GM18499 (cell line): ENCODE measurements at regions not wholly inside any gene's neighbourhood (a gene's known extent, or its start where the extent isn't known, plus 50 kb on each side); places are given as distances from the start of the nearest gene placed in this dataset.
"Not testable (repeated sequence)": the region's sequence is repeated elsewhere in the genome, so short reads cannot be mapped to it uniquely, and the experiment has no call there.

Experiments used
- ATAC-seq: cut with Tn5 transposase; IDR thresholded peaks from one replicate; pipeline ENCODE4 v1.9.1; 2021; ENCODE audit warnings: moderate number of reproducible peaks; ENCODE audit not compliant: insufficient read depth, unreplicated experiment

- ATAC-seq: no peak
These were observed 107.7 kb downstream of the SEPTIN7 start for GRCh38 chr7:35908331-35909216.

- no peak for ATAC-seq
These were observed 109.1 kb downstream of the SEPTIN7 start for GRCh38 chr7:35909870-35910357.

DNA sequence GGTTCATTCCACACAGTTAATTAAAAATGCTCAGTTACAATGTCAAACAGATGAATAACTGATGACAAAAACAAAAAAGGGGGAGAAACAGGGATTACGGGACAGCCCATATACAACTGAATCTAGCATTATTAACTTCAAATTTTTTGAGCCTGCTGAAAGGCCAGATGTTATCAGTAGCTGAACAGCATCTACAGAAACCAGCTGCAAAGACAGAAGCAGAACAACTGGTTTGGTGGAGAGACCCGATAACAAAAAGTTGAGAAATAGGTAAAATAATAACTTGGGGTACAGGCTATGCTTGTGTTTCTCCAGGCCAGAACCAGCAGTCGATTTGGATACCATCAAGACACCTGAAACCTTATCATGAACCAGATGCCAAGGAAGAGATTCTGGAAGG lies 109.8 kb downstream of the SEPTIN7 start:
- not testable (repeated sequence) for ATAC-seq

DNA sequence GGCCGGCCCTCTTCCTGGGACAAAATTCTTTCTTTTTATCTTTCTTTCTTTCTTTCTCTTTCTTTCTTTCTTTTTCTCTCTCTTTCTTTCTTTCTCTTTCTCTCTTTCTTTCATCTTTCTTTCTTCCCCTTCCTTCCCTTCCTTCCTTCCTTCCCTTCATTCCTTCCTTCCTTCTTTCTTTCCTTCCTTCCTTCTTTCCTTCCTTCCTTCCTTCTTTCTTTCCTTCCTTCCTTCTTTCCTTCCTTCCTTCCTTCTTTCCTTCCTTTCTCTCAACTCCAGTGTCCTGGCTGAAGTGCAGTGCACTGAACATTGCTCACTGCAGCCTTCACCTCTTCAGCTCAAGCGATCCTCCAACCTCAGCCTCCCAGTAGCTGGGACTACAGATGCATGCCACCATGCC lies 112.5 kb downstream of the SEPTIN7 start:
- not testable (repeated sequence) for ATAC-seq

GRCh38 chr7:35914214-35914613 lies 113.4 kb downstream of the SEPTIN7 start:
- ATAC-seq: not testable (repeated sequence)

DNA sequence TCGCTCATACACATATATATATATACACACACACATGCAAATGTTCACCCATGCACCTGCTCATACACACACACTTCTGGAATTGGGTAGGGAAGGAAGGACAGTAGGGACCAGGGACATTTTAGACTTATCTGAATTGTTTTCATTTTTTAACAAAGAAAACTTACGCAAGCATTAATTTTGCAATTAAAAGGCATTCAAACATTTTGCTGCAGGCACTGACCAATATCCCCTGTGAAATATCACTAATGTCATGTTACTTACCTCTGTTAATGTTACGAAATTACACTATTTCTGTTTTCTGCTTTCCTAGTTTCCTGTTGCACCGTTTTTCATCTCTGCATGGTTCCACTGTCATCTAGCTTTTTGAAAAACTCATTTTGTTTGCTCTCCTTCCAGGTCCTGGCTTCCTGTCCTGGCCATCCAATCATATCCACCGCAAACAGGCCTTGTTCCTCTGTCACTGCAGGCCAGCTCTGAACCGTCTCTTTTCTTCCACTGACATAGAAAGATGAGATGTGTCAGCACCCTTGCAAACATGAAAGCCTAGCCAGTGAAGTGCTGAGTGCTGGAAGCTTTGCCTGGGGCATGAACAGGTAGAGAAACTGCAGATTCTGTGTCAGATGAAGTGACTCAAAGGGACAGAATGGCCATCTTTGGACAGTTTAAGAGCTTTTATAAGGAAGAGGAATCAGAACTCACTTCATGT lies 114.5 kb downstream of the SEPTIN7 start:
- not testable (repeated sequence) for ATAC-seq

- not testable (repeated sequence) for ATAC-seq
These were observed 117.4 kb downstream of the SEPTIN7 start for GRCh38 chr7:35918217-35918616.

GRCh38 chr7:35919607-35920006 lies 118.8 kb downstream of the SEPTIN7 start:
- not testable (repeated sequence) for ATAC-seq

DNA sequence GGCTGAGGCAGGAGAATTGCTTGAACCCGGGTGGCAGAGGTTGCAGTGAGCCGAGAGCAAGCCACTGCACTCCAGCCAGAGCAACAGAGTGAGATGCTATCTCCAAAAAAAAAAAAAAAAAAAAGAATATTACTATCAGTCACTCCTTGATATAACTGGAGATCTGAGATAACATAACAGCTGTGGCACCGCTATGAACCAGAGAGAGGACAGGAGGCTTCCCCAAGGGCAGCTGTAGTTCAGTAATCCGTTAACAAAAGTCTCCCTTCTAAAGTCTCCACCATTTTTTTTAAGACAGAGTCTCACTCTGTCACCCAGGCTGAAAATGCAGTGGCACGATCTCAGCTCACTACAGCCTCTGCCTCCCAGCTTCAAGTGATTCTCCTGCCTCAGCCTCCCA lies 120.5 kb downstream of the SEPTIN7 start:
- not testable (repeated sequence) for ATAC-seq

DNA sequence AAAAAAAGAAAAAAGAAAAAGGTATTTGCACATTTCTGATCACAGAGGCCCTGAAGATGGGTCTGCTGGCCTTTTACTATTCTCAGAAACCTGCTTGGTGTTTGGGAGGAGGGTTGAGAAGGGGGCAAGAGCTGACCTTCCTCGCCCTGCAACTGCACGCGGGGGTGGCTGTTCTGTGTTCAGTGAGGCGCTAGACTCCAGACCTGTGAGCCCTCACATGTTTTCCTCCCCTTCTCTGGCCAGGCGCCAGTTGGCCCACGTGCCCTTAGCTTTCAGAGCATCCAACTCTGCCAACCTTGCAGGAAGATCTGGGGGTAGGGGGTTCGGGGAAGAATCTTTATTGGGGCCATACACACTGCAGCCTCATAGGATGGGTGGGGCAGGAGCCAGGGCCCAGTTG lies 123.8 kb downstream of the SEPTIN7 start:
- ATAC-seq: not testable (repeated sequence)

DNA sequence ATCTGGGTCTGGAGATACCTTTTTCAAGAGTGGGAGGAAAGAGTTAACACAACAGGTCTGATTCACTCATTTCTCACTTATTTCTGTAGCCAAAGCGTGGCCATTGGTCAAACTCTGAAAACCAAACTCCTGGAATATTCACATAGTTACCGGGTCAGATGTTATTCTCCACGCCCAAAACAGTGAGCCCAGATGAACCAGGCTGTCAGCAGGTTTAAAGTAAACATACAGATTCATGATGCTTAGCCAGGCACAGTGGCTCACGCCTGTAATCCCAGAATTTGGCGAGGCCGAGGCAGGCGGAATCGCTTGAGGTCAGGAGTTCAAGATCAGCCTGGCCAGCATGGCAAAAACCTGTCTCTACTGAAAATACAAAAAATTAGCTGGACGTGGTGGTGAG lies 126.1 kb downstream of the SEPTIN7 start:
- ATAC-seq: not testable (repeated sequence)

GRCh38 chr7:35931134-35931533 lies 130.3 kb downstream of the SEPTIN7 start:
- not testable (repeated sequence) for ATAC-seq

- ATAC-seq: not testable (repeated sequence)
These were observed 130.7 kb downstream of the SEPTIN7 start for GRCh38 chr7:35931551-35931950.

DNA sequence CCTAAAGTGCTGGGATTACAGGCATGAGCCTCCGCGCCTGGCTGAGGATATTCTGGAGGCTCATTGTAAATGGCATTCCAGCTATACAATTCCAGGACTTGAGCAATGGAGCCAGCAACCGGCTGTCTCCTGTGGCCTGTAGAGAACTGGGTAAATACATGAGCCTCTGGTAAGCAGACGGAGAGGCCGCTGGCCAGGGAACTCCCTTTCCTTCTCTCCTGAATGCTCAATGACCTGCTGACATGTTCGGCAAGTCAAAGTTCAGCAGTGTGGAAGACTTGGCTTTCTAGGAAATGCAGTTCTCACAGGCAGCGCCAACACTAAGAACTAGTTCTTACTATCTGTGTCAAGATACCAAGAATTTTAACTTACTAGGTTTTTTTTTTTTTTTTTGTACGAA lies 139.8 kb downstream of the SEPTIN7 start:
- ATAC-seq: not testable (repeated sequence)

GRCh38 chr7:35945621-35946020 lies 144.8 kb downstream of the SEPTIN7 start:
- ATAC-seq: not testable (repeated sequence)

- ATAC-seq: not testable (repeated sequence)
These were observed 154.9 kb downstream of the SEPTIN7 start for GRCh38 chr7:35955735-35956134.

DNA sequence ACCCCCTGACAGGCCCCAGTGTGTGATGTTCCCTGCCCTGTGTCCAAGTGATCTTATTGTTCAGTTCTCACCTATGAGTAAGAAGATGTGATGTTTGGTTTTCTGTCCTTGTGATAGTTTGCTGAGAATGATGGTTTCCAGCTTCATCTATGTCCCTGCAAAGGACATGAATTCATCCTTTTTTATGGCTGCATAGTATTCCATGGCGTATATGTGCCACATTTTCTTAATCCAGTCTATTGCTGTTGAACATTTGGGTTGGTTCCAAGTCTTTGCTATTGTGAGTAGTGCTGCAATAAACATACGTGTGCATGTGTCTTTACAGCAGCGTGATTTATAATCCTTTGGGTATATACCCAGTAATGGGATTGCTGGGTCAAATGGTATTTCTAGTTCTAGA lies 156.1 kb downstream of the SEPTIN7 start:
- ATAC-seq: not testable (repeated sequence)

DNA sequence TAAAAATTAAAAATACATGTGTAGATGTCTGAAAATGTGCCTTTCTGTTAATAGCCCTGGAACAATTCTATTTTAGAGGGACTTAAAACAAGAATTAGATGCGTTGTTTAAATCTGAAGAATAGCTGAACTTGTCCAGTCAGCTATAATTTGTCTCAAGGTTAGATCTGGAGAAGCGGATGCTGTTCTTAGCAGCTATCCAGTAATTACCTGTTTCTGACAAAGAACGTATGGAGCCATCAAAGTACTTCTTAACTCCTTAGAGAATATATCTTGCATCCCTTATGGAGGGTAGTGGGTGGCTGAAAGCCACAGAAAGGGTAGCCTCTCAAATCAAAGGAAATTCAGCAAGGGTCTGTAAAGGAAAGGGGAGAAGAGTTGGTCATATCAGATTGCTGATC lies 160.4 kb downstream of the SEPTIN7 start:
- not testable (repeated sequence) for ATAC-seq

GRCh38 chr7:35962607-35963006 lies 161.8 kb downstream of the SEPTIN7 start:
- not testable (repeated sequence) for ATAC-seq

DNA sequence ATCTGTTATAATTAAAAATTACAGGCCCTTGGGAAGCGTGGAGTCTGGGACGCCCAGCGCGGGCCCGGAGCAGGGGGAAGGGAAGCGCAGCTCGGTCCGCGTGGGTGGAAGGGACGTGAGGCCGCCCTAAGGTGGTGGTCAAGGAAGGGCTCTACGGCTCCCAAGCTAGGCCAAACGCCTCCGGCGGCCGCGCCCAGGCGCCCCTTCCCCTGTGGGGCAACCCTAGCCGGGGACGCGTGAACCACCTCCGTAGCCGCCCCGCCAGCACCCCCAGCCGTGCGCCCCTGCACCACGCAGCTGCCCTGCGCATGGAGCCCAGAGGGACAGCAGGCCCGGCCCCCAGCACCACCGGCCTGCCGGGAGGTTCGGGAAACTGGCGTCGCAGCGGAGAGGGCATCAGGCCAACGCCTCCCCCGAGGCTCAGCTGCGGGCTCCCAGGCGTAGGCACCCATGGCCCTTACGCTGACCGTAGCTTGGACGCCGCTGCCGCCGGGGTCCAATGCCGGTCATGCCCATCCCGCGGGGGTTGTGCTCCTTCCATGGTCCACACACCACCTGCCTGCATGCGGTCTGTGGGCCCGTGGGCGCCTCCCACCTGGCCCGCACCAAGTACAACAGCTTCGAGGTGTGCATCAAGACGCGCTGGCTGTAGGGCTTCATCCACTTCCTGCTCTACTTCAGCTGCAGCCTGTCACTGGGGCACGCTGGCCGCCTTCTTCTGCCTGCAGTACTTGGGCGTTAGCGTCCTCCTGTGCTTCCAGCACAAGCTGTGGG lies 166.7 kb downstream of the SEPTIN7 start:
- ATAC-seq: no peak
